GM19397 (cell line): ENCODE measurements at regions not wholly inside any gene's neighbourhood (a gene's known extent, or its start where the extent isn't known, plus 50 kb on each side); places are given as distances from the start of the nearest gene placed in this dataset.
"Not testable (repeated sequence)": the region's sequence is repeated elsewhere in the genome, so short reads cannot be mapped to it uniquely, and the experiment has no call there.

Experiments used
- ATAC-seq: cut with Tn5 transposase; IDR thresholded peaks from one replicate; pipeline ENCODE4 v1.9.1; 2021; ENCODE audit warnings: mild to moderate bottlenecking, moderate library complexity; ENCODE audit not compliant: unreplicated experiment

GRCh38 chr6:105747823-105748405, 338.2 kb upstream of the PRDM1 start:
- ATAC-seq = no peak

GRCh38 chr6:105746509-105746908, 339.6 kb upstream of the PRDM1 start:
- ATAC-seq = no peak

GRCh38 chr6:105746130-105746505, 340.0 kb upstream of the PRDM1 start:
- ATAC-seq = no peak

GRCh38 chr6:105745464-105746129, 340.5 kb upstream of the PRDM1 start:
- ATAC-seq = no peak

GRCh38 chr6:105744815-105745214, 341.3 kb upstream of the PRDM1 start:
- no peak for ATAC-seq

GRCh38 chr6:105740946-105741645, 338.2 kb upstream of the PREP start:
- ATAC-seq = no peak

- ATAC-seq = no peak
Observed at GRCh38 chr6:105739764-105740163, 336.9 kb upstream of the PREP start.

- no peak for ATAC-seq
Observed at GRCh38 chr6:105733556-105734162, 330.8 kb upstream of the PREP start.

GRCh38 chr6:105728995-105729394, 326.1 kb upstream of the PREP start:
- no peak for ATAC-seq

GRCh38 chr6:105726902-105727655, 324.2 kb upstream of the PREP start:
- ATAC-seq = no peak

GRCh38 chr6:105714846-105715245, 312.0 kb upstream of the PREP start:
- no peak for ATAC-seq

- ATAC-seq = no peak
Observed at GRCh38 chr6:105713474-105714118, 310.7 kb upstream of the PREP start.

GRCh38 chr6:105711216-105711615, 308.3 kb upstream of the PREP start:
- ATAC-seq = no peak

GRCh38 chr6:105705608-105706007, 302.7 kb upstream of the PREP start:
- no peak for ATAC-seq

GRCh38 chr6:105695461-105695860, 292.6 kb upstream of the PREP start:
- ATAC-seq = no peak

- no peak for ATAC-seq
Observed at GRCh38 chr6:105692613-105693215, 289.8 kb upstream of the PREP start.

GRCh38 chr6:105691971-105692370, 289.1 kb upstream of the PREP start:
- ATAC-seq = no peak

GRCh38 chr6:105691081-105691480, 288.2 kb upstream of the PREP start:
- ATAC-seq = no peak

- no peak for ATAC-seq
Observed at GRCh38 chr6:105688573-105688972, 285.7 kb upstream of the PREP start.

GRCh38 chr6:105686793-105687192, 283.9 kb upstream of the PREP start:
- ATAC-seq = not testable (repeated sequence)
